GM20000 (cell line): ENCODE measurements at regions not wholly inside any gene's neighbourhood (a gene's known extent, or its start where the extent isn't known, plus 50 kb on each side); places are given as distances from the start of the nearest gene placed in this dataset.

Experiments
- DNase-seq: peaks from one replicate; pipeline ENCODE4 v3.0.0; 2012; ENCODE audit warnings: low spot score
- TF ChIP-seq, protein P1 (sequence below): IDR thresholded peaks from 2 replicates; pipeline ENCODE4 v1.5.1; 2012; ENCODE audit warnings: mild to moderate bottlenecking, control low read depth; ENCODE audit errors: extremely low read depth, missing control alignments

DNA sequence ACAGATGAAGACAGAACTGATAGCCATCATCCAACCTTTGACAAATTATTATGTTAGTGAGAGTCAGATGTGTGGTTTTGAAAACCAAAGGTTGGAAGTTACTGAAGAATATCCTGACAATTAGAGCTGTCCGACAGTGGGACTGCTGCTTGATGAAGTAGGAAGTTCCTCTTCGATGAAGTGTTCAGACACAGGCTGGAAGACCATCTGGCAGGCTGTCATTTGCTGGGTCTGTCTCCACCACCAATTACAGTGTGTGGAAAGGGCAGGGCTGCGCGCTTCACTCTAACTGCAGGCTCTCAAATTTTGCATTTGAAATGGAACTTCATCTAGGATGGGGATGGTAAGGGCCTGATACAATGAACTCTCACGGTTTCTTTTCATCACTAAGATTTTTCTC lies 313.8 kb downstream of the PIK3C3 start:
- TF ChIP-seq, protein P1, sequence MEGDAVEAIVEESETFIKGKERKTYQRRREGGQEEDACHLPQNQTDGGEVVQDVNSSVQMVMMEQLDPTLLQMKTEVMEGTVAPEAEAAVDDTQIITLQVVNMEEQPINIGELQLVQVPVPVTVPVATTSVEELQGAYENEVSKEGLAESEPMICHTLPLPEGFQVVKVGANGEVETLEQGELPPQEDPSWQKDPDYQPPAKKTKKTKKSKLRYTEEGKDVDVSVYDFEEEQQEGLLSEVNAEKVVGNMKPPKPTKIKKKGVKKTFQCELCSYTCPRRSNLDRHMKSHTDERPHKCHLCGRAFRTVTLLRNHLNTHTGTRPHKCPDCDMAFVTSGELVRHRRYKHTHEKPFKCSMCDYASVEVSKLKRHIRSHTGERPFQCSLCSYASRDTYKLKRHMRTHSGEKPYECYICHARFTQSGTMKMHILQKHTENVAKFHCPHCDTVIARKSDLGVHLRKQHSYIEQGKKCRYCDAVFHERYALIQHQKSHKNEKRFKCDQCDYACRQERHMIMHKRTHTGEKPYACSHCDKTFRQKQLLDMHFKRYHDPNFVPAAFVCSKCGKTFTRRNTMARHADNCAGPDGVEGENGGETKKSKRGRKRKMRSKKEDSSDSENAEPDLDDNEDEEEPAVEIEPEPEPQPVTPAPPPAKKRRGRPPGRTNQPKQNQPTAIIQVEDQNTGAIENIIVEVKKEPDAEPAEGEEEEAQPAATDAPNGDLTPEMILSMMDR = no peak

DNA sequence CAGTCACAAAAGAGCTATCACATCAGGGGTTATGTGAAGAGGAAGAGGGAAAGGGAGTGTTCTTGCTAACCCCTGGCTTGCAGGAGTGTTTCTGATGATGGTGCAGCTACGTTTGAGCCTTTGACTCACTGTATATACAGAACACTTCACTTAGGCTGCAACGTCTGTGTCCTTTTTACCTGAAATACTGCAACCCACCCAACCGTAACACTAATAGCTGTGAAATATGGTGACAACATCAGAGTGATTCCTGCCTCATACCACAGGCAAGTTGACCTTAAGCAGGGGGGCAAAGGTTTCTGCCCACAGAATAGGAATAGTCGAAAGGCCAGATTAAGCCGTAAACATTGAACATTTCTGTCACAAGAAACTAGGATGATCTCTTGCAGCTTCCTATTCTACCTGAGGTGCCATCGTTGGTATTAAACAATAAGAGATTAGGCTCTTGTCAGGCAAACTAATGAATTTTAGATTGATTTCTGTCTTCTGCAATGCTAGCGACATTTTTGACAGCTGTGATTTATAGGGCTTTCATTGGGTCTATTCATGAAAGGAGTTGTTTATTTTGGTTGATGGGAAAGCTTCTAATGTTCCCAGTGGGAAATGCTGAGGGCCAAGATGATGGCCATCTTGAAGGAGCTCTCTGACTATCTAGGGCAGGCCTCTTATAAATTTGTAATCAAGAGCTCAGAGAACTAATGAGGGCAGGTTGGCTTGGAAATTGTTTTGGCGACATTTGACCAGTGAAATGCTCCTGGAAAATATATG lies 316.8 kb downstream of the PIK3C3 start:
- DNase-seq = no peak
- TF ChIP-seq, protein P1 = no peak

More for the DNA sequence above, 313.8 kb downstream of the PIK3C3 start:
- no peak for DNase-seq

DNA sequence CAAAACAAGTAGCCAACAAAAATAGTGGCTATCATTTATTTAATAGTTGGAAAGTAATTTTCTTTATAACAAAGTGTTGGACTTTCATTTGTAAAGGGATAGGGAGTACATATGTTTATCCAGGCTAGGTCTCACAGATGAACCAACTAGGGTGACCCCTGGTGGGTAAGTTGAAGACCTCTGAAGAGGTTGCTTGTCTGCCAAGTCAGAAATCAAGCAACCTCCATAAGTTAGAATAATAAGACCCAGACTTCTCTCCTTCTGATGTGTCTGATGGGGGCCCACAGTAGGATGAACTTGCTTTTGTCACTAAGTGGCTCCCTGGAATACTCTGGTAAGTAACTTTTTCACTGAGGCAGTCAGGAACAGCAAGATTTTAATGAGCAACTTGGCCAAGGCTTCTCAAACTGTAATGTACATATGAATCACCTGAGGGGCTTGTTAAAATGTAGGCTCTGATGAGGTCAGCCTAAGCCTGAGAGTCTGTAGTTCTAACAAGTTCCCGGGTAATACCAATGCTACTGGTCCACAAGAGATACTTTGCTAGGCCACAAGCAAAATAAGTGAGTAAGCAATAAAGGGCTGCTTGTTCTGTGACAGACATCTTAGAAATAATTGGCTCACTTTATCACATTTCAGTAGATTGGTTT lies 319.6 kb downstream of the PIK3C3 start:
- TF ChIP-seq, protein P1 = no peak
- DNase-seq = no peak

DNA sequence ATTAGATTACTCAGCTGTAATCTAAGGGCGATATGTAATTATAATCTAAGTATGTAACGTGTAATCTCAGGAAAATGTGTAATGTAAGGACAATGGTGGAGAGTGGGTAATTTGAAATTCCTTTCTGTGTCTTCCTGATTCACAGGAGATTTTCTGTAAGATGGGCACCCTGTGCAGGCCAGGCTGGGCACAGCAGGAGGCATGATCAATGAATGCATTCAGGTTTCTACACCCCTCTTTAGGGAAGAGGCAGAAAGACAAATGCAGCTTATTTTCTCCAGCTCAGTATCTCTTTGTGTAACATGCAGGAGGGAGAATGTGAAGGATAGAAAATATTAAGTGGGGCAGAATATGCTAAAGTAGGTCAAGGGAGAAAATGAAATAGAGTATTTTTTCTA lies 320.1 kb downstream of the PIK3C3 start:
- DNase-seq = no peak
- TF ChIP-seq, protein P1 = no peak

DNA sequence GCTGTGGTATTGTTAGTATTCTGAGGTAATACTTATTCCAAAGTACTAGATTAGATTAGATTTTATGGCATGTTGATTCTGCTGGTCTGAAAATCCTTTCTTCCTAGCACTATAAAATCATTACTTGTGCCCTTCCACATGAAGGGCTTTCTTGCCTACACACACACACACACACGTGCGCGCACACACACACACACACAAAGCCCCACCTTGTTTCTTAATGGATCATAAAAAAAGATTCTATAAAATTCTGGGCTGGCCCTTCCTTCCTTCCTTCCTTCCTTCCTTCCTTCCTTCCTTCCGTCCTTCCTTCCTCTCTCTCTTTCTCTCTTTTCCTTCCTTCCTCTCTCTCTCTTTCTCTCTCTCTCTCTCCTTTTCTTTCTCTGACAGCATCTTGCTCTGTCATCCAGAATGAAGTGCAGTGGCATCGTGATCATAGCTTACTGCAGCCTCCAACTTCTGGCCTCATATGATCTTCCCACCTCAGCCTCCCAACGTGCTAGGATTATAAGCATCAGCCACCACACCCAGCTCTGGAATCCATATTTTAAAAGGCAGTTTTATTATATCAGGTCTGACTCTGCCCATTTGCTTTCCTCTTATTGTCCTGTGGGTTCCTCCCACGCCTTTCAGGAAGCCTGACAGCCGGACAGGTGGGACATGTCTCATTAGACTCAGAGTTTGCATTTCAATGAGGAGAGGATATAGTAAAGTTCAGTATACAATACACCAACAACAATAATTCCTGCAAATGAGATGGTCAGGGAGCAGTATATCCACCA lies 321.1 kb downstream of the PIK3C3 start:
- TF ChIP-seq, protein P1 = no peak
- no peak for DNase-seq

DNA sequence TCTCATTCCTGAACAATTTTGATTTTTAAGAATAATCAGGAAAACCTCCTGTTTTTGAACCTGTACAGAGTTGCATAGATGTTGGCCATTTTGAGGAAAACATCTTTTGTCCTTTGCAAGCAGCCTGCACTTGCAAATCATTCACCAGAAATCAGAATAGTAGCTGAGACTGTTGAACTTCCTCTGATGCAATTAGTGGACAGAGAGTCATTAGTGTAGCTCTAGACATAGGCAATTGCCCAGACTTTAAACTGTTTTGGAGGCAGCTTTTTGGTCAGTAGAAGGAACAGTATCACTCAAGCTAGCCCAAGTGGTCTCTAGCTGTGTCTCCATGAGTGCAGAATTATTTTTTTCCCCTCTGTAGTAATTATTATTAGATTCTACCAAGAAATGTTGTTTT lies 326.1 kb downstream of the PIK3C3 start:
- DNase-seq = no peak
- TF ChIP-seq, protein P1 = no peak

DNA sequence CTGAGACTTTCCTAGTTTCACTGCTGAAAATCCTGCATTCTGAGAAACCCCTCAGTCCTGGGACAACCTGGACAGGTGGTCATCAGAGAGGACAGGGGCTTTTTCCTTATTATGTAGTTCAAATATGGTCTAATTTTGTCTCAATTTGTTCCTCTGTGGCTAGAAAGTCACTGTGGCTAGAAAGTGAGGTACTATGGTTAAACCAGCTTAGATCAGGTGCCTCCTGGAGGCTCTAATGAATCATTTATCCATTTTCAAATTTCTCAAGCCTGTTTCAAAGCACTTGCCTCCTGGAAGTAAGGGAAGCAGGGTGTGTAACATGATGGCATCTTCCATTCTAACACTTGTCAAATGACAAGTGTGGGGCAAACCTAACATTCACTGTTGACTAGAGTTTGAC lies 326.8 kb downstream of the PIK3C3 start:
- DNase-seq = no peak
- TF ChIP-seq, protein P1 = no peak
